ENCODE measurements at regions not wholly inside any gene's neighbourhood (a gene's known extent, or its start where the extent isn't known, plus 50 kb on each side); places are given as distances from the start of the nearest gene placed in this dataset.

DNA sequence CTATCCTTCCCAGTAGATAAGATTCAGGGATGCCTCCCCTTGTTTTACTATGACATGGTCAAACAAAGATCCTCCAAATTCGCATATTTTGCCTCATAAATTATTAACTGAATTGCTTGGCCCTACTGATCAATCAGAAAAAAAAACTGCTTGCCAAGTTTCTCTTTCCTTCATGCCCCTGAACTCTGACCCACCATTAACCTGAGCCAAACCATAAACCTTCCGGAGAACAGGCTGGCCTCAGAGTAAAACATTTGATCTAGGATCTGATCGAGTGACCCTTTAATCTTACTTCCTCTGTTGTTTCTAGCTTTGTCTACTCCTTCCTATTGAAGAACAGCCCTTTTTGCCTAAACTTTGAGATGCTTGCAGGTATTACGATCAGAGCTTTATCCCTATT lies 209.7 kb upstream of the FAM47A start (continued):
- TF ChIP-seq, protein P1, sequence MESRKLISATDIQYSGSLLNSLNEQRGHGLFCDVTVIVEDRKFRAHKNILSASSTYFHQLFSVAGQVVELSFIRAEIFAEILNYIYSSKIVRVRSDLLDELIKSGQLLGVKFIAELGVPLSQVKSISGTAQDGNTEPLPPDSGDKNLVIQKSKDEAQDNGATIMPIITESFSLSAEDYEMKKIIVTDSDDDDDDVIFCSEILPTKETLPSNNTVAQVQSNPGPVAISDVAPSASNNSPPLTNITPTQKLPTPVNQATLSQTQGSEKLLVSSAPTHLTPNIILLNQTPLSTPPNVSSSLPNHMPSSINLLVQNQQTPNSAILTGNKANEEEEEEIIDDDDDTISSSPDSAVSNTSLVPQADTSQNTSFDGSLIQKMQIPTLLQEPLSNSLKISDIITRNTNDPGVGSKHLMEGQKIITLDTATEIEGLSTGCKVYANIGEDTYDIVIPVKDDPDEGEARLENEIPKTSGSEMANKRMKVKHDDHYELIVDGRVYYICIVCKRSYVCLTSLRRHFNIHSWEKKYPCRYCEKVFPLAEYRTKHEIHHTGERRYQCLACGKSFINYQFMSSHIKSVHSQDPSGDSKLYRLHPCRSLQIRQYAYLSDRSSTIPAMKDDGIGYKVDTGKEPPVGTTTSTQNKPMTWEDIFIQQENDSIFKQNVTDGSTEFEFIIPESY (IDR thresholded peaks at IDR 0.05; ENCODE audit: extremely low read depth, insufficient replicate concordance, low read length): no peak
- TF ChIP-seq RAD21 (IDR thresholded peaks at IDR 0.05; ENCODE audit: low read depth) (no peak), TCF7L2 (IDR thresholded peaks at IDR 0.05; ENCODE audit: borderline replicate concordance, extremely low read depth, insufficient read depth, insufficient read length) (no peak), SRF (IDR thresholded peaks at IDR 0.05; ENCODE audit: low read depth) (no peak), SP1 (IDR thresholded peaks at IDR 0.05; ENCODE audit: low read depth) (no peak)

DNA sequence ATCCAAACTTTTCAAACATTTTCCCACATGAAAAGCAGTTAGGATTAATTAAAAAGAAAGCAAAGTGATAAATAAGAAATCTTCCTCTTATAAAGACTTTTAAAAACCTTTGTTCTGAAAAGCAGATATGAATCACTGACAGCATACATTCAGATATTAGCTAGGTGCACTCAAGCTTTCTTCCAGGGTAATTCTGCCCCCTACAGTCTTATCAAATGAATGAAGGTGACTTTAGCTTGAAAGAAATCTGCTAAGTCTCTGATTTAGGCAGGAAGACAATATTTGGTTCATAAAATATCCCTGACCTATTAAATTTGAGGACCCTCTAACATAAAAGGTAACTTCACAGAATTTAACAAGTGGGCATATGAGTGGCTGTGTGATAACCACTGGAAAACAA lies 209.1 kb upstream of the FAM47A start:
- Histone ChIP-seq H3K4me2 (ENCODE audit: low read length) (no peak overlapping the region), H3K4me1 (ENCODE audit: control insufficient read depth in 1 of 2, insufficient read depth in 2 of 2, low read length in 2 of 2) (no peaks in the 10 kb centered on the region), H3K79me2 (ENCODE audit: insufficient read depth, low read length) (no peaks in the 10 kb centered on the region), H4K20me1 (ENCODE audit: insufficient read depth) (no peaks in the 10 kb centered on the region), H3K9me2 (ENCODE audit: insufficient read depth) (no peaks in the 10 kb centered on the region), H2AFZ (ENCODE audit: low read depth, low read length, poor library complexity, severe bottlenecking) (no peak overlapping the region), H3K27me3 (ENCODE audit: insufficient read depth, low read length) (no peaks in the 10 kb centered on the region), H3K9ac (ENCODE audit: low read length) (no peak overlapping the region), H3K36me3 (ENCODE audit: control insufficient read depth in 1 of 2, insufficient read depth in 2 of 2, low read length in 2 of 2) (no peaks in the 10 kb centered on the region), H3K4me3 (replicated peaks in 1 of 2; ENCODE audit: low read depth in 1 of 2, low read length in 2 of 2) (no peak overlapping the region), H3K9me3 (ENCODE audit: control insufficient read depth in 1 of 2, insufficient read depth in 1 of 2, low read depth in 1 of 2, low read length in 2 of 2) (no peaks in the 10 kb centered on the region), H3K27ac (ENCODE audit: low read depth, low read length) (no peak overlapping the region)
- ChIA-PET CTCF (no interaction called here), POLR2A (no interaction called here), RAD21 (ENCODE audit: low non-redundant PET in 1 of 2, low total read pairs in 2 of 2, uncharacterized antibody in 2 of 2, unreplicated experiment in 2 of 2) (no interaction called here)
- TF ChIP-seq, protein P2, sequence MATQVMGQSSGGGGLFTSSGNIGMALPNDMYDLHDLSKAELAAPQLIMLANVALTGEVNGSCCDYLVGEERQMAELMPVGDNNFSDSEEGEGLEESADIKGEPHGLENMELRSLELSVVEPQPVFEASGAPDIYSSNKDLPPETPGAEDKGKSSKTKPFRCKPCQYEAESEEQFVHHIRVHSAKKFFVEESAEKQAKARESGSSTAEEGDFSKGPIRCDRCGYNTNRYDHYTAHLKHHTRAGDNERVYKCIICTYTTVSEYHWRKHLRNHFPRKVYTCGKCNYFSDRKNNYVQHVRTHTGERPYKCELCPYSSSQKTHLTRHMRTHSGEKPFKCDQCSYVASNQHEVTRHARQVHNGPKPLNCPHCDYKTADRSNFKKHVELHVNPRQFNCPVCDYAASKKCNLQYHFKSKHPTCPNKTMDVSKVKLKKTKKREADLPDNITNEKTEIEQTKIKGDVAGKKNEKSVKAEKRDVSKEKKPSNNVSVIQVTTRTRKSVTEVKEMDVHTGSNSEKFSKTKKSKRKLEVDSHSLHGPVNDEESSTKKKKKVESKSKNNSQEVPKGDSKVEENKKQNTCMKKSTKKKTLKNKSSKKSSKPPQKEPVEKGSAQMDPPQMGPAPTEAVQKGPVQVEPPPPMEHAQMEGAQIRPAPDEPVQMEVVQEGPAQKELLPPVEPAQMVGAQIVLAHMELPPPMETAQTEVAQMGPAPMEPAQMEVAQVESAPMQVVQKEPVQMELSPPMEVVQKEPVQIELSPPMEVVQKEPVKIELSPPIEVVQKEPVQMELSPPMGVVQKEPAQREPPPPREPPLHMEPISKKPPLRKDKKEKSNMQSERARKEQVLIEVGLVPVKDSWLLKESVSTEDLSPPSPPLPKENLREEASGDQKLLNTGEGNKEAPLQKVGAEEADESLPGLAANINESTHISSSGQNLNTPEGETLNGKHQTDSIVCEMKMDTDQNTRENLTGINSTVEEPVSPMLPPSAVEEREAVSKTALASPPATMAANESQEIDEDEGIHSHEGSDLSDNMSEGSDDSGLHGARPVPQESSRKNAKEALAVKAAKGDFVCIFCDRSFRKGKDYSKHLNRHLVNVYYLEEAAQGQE (IDR thresholded peaks at IDR 0.05; ENCODE audit: low read depth): no peak
- no peak for TF ChIP-seq EZH2 (IDR thresholded peaks at IDR 0.05)
- no peak for TF ChIP-seq SP1 (IDR thresholded peaks at IDR 0.05; ENCODE audit: low read depth)
- no peak for TF ChIP-seq CBX3 (IDR thresholded peaks at IDR 0.05; ENCODE audit: low read depth)
- TF ChIP-seq SIN3A (IDR thresholded peaks at IDR 0.05; ENCODE audit: low read depth): no peak
- no peak for TF ChIP-seq POLR2A (IDR thresholded peaks at IDR 0.05; ENCODE audit: borderline replicate concordance, extremely low read depth, insufficient read depth, insufficient read length)
- no peak for TF ChIP-seq ELF1 (IDR thresholded peaks at IDR 0.05; ENCODE audit: borderline replicate concordance, low read depth)
- TF ChIP-seq JUND (IDR thresholded peaks at IDR 0.05): no peak
- no peak for TF ChIP-seq EZH2phosphoT487 (IDR thresholded peaks at IDR 0.05; ENCODE audit: borderline replicate concordance)
- no peak for TF ChIP-seq ZFX (IDR thresholded peaks at IDR 0.05)
- TF ChIP-seq, protein P3, sequence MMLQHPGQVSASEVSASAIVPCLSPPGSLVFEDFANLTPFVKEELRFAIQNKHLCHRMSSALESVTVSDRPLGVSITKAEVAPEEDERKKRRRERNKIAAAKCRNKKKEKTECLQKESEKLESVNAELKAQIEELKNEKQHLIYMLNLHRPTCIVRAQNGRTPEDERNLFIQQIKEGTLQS (IDR thresholded peaks at IDR 0.05): no peak
- no peak for TF ChIP-seq YY1 (IDR thresholded peaks at IDR 0.05; ENCODE audit: extremely low read depth, insufficient replicate concordance, low read depth, low read length)
- no peak for DNase-seq (ENCODE audit: low read depth, low spot score)
- ATAC-seq: no peak
- intact Hi-C loops (cut with micrococcal nuclease): no loop called here
- no TSS peak for BruUV-seq (replicated peaks)

Data from HCT116 (cell line).